ENCODE measurements at regions not wholly inside any gene's neighbourhood (a gene's known extent, or its start where the extent isn't known, plus 50 kb on each side); places are given as distances from the start of the nearest gene placed in this dataset.

DNA sequence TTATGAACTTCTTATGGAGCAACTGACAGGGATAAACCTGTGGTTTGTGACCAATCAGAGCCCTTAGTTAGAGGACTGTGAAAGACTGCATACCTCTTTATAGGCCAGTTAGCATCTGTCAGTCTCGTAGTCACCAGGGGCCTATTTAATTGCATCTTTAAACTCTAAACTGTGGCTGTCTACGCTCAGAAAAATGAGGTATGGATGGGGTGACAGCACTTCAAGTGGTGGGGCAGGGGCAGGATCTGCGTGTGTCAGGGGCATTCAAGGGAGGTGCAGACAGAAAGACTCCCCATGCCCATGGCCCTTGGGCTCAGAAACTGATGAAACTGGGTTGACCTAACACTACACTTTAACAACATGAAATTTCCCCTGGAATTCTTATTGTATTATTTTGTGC, 132.6 kb upstream of the TBCA start (continued):
- TF ChIP-seq BRCA1 (IDR thresholded peaks at IDR 0.05; ENCODE audit: low read depth, low read length) (no peak), RUNX3 (IDR thresholded peaks at IDR 0.05; ENCODE audit: low read length) (no peak), SRF (IDR thresholded peaks at IDR 0.05; ENCODE audit: low read depth in 2 of 2, low read length in 2 of 2) (no peak), ESRRA (IDR thresholded peaks at IDR 0.05; ENCODE audit: low read length) (no peak)

DNA sequence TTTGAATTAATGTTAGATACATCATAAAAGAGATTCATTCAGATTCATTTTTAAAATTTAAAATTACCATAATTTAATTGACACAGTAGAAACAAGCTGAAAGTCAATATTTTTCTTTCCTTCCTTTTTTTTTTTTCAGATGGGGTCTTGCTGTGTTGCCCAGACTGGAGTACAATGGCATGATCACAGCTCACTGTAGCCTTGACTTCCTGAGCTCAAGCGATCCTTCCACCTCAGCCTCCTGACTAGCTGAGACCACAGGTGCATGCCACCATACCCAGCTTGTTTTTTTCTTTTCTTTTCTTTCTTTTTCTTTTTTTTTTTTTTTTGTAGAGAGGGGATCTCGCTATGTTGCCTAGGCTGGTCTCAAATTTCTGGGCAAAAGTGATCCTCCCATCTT, 131.6 kb upstream of the TBCA start:
- no peak overlapping the region for H3K9ac ChIP-seq (ENCODE audit: control insufficient read depth, insufficient read depth, low read length)
- no peak overlapping the region for H3K4me2 ChIP-seq (ENCODE audit: control insufficient read depth, insufficient read depth)
- no CpG with 5 or more reads among the region's 2 CpGs for WGBS (ENCODE audit: insufficient coverage, insufficient replicate concordance, low lambda C conversion rate, missing lambda C conversion rate)
- H3K79me2 ChIP-seq (ENCODE audit: control insufficient read depth, insufficient read depth, low read length), result no peaks in the 10 kb centered on the region
- ChIA-PET RAD21 (ENCODE audit: unreplicated experiment) (interaction anchor here (0.6 to 0.8 kb wide), 2 partner anchors 29 to 1225 kb away, joined by 3 to 4 read pairs; no protein-coding TSS in a partner anchor), CTCF (interaction anchor here (0.7 kb wide), 1 partner anchor 33 kb away, joined by 4 read pairs; no protein-coding TSS in a partner anchor), SMC1A (ENCODE audit: uncharacterized antibody, unreplicated experiment) (interaction anchor here (0.6 to 1.0 kb wide), 4 partner anchors 10 to 199 kb away, joined by 3 read pairs; no protein-coding TSS in a partner anchor), POLR2A (interaction anchor here (0.6 kb wide), 1 partner anchor 1535 kb away, joined by 4 read pairs; no protein-coding TSS in a partner anchor)
- no peak overlapping the region for H3K27ac ChIP-seq (ENCODE audit: control insufficient read depth, insufficient read depth)
- ATAC-seq, result no peak
- no peaks in the 10 kb centered on the region for H3K4me1 ChIP-seq (ENCODE audit: control insufficient read depth, insufficient read depth, low read length)
- no peaks in the 10 kb centered on the region for H4K20me1 ChIP-seq (ENCODE audit: control insufficient read depth, insufficient read depth)
- no peaks in the 10 kb centered on the region for H3K36me3 ChIP-seq (ENCODE audit: control insufficient read depth in 2 of 2, insufficient read depth in 2 of 2, low read length in 1 of 2)
- no peak for FAIRE-seq
- BruUV-seq (replicated peaks), result no TSS peak
- no peaks in the 10 kb centered on the region for H3K9me3 ChIP-seq (replicated peaks; ENCODE audit: control insufficient read depth, insufficient read depth, low read length)
- H2AFZ ChIP-seq (ENCODE audit: control insufficient read depth, low read depth, low read length), result no peak overlapping the region
- H3K27me3 ChIP-seq (replicated peaks in 1 of 2; ENCODE audit: control insufficient read depth in 2 of 2, insufficient read depth in 2 of 2, low read length in 1 of 2), result no peaks in the 10 kb centered on the region
- DNase-seq (ENCODE audit: low read depth, low spot score), result no peak
- no peak overlapping the region for H3K4me3 ChIP-seq
- TF ChIP-seq, protein P1, sequence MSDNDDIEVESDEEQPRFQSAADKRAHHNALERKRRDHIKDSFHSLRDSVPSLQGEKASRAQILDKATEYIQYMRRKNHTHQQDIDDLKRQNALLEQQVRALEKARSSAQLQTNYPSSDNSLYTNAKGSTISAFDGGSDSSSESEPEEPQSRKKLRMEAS (IDR thresholded peaks at IDR 0.05; ENCODE audit: low read depth, low read length), result no peak
- TF ChIP-seq KLF5 (IDR thresholded peaks at IDR 0.05; ENCODE audit: partially characterized antibody), result no peak
- no peak for TF ChIP-seq RBBP5 (conservative IDR thresholded peaks at IDR 0.05)
- TF ChIP-seq, protein P2, sequence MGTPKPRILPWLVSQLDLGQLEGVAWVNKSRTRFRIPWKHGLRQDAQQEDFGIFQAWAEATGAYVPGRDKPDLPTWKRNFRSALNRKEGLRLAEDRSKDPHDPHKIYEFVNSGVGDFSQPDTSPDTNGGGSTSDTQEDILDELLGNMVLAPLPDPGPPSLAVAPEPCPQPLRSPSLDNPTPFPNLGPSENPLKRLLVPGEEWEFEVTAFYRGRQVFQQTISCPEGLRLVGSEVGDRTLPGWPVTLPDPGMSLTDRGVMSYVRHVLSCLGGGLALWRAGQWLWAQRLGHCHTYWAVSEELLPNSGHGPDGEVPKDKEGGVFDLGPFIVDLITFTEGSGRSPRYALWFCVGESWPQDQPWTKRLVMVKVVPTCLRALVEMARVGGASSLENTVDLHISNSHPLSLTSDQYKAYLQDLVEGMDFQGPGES (IDR thresholded peaks at IDR 0.05), result no peak
- no peak for TF ChIP-seq POU2F2 (IDR thresholded peaks at IDR 0.05; ENCODE audit: borderline replicate concordance, low read depth, low read length)
- TF ChIP-seq WRNIP1 (IDR thresholded peaks at IDR 0.05; ENCODE audit: borderline replicate concordance, low read depth, low read length), result no peak
- no peak for TF ChIP-seq POLR2A (IDR thresholded peaks at IDR 0.05; ENCODE audit: low read depth, low read length)
- TF ChIP-seq ZNF207 (IDR thresholded peaks at IDR 0.05; ENCODE audit: borderline replicate concordance), result no peak
- no peak for TF ChIP-seq SIN3A (IDR thresholded peaks at IDR 0.05; ENCODE audit: low read depth, low read length)
- no peak for TF ChIP-seq CHD4 (IDR thresholded peaks at IDR 0.05)
- no peak for TF ChIP-seq NBN (IDR thresholded peaks at IDR 0.05)
- no peak for TF ChIP-seq EP300 (IDR thresholded peaks at IDR 0.05; ENCODE audit: borderline replicate concordance in 1 of 2, control insufficient read depth in 1 of 2, low read depth in 2 of 2, low read length in 2 of 2)
- TF ChIP-seq BRCA1 (IDR thresholded peaks at IDR 0.05; ENCODE audit: low read depth, low read length), result no peak
- TF ChIP-seq, protein P3, sequence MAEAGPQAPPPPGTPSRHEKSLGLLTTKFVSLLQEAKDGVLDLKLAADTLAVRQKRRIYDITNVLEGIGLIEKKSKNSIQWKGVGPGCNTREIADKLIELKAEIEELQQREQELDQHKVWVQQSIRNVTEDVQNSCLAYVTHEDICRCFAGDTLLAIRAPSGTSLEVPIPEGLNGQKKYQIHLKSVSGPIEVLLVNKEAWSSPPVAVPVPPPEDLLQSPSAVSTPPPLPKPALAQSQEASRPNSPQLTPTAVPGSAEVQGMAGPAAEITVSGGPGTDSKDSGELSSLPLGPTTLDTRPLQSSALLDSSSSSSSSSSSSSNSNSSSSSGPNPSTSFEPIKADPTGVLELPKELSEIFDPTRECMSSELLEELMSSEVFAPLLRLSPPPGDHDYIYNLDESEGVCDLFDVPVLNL (IDR thresholded peaks at IDR 0.05; ENCODE audit: low read depth, low read length), result no peak
- TF ChIP-seq IKZF2 (IDR thresholded peaks at IDR 0.05), result no peak
- no peak for TF ChIP-seq BACH1 (IDR thresholded peaks at IDR 0.05; ENCODE audit: borderline replicate concordance)
- in situ Hi-C loops (cut with MboI), result no loop called here
- intact Hi-C loops (cut with micrococcal nuclease; ENCODE audit: unreplicated experiment), result no loop called here
